GM20000 (cell line): ENCODE measurements at regions not wholly inside any gene's neighbourhood (a gene's known extent, or its start where the extent isn't known, plus 50 kb on each side); places are given as distances from the start of the nearest gene placed in this dataset.

ENCODE experiments used
- DNase-seq: peaks from one replicate; pipeline ENCODE4 v3.0.0; 2012; ENCODE audit warnings: low spot score
- TF ChIP-seq, protein P1 (sequence below): IDR thresholded peaks from 2 replicates; pipeline ENCODE4 v1.5.1; 2012; ENCODE audit warnings: mild to moderate bottlenecking, control low read depth; ENCODE audit errors: extremely low read depth, missing control alignments

DNA sequence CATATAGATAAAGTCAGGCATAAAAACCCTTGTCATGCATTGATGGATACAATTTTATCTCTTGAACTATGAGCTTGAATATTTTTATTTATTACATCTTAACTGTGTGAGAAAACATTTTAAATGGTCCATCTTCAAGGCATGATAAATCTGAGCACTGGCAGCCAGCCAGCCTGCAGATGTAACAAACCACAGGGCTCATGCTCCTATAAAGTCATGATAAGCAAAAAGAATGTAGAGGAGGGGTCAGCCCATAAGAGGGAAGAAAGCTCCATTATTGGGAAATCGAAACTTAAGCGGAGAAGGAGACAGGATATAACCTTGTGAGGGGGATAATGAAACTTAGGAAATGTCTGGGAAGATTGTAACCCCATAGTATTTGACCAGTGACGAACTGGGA is 839.0 kb downstream of the LRRIQ3 start:
- TF ChIP-seq, protein P1, sequence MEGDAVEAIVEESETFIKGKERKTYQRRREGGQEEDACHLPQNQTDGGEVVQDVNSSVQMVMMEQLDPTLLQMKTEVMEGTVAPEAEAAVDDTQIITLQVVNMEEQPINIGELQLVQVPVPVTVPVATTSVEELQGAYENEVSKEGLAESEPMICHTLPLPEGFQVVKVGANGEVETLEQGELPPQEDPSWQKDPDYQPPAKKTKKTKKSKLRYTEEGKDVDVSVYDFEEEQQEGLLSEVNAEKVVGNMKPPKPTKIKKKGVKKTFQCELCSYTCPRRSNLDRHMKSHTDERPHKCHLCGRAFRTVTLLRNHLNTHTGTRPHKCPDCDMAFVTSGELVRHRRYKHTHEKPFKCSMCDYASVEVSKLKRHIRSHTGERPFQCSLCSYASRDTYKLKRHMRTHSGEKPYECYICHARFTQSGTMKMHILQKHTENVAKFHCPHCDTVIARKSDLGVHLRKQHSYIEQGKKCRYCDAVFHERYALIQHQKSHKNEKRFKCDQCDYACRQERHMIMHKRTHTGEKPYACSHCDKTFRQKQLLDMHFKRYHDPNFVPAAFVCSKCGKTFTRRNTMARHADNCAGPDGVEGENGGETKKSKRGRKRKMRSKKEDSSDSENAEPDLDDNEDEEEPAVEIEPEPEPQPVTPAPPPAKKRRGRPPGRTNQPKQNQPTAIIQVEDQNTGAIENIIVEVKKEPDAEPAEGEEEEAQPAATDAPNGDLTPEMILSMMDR, result no peak
- no peak for DNase-seq

DNA sequence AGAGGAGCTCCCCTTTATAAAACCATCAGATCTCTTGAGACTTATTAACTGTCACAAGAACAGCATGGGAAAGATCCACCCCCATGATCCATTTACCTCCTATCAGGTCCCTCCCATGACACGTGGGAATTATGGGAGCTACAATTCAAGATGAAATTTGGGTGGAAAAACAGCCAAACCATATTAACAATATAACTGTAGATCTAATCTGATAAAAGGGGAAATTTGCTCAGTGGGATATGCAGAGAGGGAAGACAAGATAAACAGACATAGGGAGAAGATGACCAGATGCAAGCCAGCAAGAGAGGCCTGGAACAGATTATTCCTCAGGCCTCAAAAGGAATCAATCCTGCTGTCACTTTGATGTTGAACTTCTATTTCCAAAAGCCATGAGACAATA is 841.5 kb downstream of the LRRIQ3 start:
- TF ChIP-seq, protein P1, result no peak
- no peak for DNase-seq

DNA sequence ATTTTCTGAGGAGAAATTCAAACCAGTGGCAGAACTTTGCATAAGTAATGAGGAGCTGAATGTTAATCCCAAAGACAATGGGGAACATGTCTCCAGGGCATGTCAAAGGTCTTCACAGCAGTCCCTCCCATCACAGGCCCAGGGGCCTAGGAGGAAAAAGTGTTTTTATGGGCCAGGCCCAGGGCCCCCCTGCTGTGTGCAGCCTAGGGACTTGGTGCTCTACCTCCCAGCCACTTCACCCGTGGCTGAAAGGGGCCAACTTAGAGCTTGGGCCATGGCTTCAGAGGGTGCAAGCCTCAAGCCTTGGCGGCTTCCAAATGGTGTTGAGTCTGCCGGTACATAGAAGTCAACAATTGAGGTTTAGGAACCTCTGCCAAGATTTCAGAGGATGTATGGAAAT is 854.0 kb downstream of the LRRIQ3 start:
- DNase-seq, result no peak
- TF ChIP-seq, protein P1, result no peak

DNA sequence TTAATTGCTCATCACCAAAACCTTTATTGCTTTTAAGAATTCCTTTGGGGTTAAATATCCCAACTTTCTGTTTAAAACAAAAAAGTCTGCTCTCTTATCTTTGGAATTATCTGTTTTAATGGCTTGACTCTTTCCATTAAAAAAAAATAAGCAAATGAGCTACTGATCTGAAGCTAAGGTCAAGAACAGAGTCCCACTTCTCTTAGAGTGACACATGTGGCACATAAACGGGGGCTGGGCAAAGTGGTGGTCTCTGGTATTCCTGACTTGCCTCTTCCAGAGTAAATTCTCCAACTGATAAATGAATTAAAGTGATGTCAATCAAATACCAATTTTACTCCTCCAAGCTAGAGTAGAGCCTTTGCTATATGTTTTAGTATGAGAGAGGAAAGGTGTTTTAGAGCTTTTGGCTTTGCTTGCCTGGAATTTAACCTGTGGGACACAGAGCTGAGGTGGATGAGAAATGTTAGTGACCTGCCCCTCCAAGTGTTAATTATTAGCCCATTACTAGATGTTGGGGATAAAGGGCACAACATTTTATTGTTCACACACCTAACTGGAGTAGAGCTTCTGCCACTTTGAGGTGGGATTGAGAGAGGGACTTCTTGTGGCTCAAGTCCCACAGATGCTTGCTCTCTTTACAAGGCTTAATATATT is 864.0 kb downstream of the LRRIQ3 start:
- no peak for DNase-seq
- TF ChIP-seq, protein P1, result no peak

DNA sequence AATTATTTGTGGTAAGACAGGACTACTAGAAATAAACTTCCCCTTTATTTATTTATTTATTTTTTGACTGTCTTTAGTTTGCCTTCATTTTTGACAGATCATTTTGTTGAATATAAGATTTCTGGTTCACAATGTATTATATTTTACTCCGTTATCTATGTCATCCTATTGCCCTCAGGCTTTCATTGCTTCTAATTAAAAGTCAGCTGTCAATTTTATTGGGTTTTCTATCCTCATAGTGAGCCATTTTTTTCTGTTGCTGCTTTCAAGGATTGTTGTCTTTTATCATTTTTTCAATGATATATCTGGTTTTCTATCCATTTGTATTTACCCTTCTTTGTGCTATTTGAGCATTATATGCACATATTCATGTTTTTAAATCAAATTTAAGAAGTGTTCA is 866.2 kb downstream of the LRRIQ3 start:
- DNase-seq, result no peak
- TF ChIP-seq, protein P1, result no peak

DNA sequence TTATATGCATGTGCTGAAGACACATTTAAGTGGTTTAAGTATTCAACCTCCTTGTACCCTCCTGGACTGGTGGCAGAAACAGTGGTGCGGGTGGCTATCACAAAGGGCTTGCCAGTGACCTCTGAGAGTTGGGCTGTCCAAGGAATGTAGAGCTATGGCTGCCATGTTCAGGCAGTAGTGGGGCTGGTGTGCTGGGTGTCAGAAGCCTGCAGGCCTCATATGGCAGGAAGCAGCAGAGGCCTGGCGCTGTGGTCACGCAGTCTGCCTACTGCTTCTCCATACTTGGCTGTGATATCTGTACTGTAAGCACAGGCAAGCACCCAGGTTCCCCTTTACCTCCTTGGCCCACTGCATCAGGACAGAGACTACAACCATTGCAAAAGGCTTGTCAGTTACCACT is 870.0 kb downstream of the LRRIQ3 start:
- TF ChIP-seq, protein P1, result no peak
- DNase-seq, result no peak

DNA sequence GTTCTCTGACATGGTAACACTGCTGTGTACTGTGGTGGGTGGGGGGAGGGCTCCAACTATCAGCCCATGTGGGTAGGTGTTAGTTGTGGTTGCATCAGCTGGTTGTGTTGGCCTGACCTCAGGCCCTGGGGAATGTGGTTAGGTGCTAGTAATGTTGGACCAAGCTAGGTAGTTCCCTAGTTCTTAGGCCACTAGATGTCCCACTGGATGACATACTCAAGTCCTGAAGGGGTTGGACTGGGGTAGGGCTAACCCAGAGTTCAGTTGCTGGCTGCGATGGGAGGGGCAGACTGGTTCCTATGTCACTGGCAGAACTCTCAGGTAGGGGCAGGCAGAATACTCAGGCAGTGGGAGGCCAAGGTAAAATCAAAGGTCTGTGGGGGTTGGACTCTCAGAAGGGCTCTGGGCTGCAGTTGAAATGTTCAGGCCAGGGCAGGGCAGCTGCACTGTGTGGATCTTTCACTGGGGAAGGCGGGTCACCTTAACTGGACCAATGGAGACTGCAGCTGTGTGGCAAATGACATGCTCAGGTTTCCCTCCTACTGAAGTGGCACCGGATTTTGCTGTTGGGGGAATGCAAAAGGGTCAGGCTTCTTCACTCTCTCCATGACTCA is 870.7 kb downstream of the LRRIQ3 start:
- no peak for DNase-seq

More for the DNA sequence above, 870.7 kb downstream of the LRRIQ3 start:
- TF ChIP-seq, protein P1, result no peak
